SK-N-SH (cell line): ENCODE measurements at regions not wholly inside any gene's neighbourhood (a gene's known extent, or its start where the extent isn't known, plus 50 kb on each side); places are given as distances from the start of the nearest gene placed in this dataset.

Experiments used
- CTCF ChIA-PET: fragments of 300-600, 350-600 bp; formaldehyde crosslinking; extraction: SDS; loops from one replicate; lab custom pipeline; 2021; lab: Yijun Ruan, JAX
- POLR2A ChIA-PET: fragments of 350-600 bp; sonication (Branson Sonifier 250); formaldehyde crosslinking; extraction: SDS; loops from one replicate; lab custom pipeline; 2020; ENCODE audit warnings: antibody characterized with exemption, inconsistent platforms; lab: Yijun Ruan, JAX
- DNase-seq: peaks from one replicate; pipeline ENCODE4 v3.0.0; 2012
- H2AFZ ChIP-seq: fragments of 200-600 bp; sonication (generic); 2 replicates; pipeline ENCODE4 v1.8.1; 2016; ENCODE audit warnings: antibody characterized with exemption, mild to moderate bottlenecking, low read depth
- H3F3A ChIP-seq: fragments of 200-600 bp; sonication (generic); replicated peaks from 2 replicates; pipeline ENCODE3; 2016; ENCODE audit warnings: antibody characterized with exemption, mild to moderate bottlenecking; ENCODE audit not compliant: insufficient read depth
- H3K27ac ChIP-seq, 2 experiments: fragments of 200-500 bp in 1 of 2; fragments of 200-600 bp in 1 of 2; sonication (Bioruptor generic) in 1 of 2; sonication (generic), shearing (Covaris generic) in 1 of 2; 2 replicates each; pipeline versions ENCODE4 v1.5.1 to v1.6.1; 2014 to 2016; ENCODE audit warnings: low read depth in 2 of 2, inconsistent platforms in 1 of 2, low read length in 1 of 2, mild to moderate bottlenecking in 1 of 2, mixed read lengths in 1 of 2
- H3K27me3 ChIP-seq: fragments of 200-600 bp; sonication (generic), shearing (Covaris generic); 2 replicates; pipeline ENCODE4 v1.6.1; 2016; ENCODE audit warnings: mixed run types; ENCODE audit not compliant: insufficient read depth
- H3K36me3 ChIP-seq, 2 experiments: fragments of 200-500 bp in 1 of 2; fragments of 200-600 bp in 1 of 2; sonication (Bioruptor generic) in 1 of 2; sonication (generic) in 1 of 2; replicated peaks in 1 of 2; 2 replicates each; pipeline versions ENCODE3 to v1.5.1; 2014 to 2016; ENCODE audit warnings: low read length in 1 of 2, mild to moderate bottlenecking in 1 of 2; ENCODE audit not compliant: insufficient read depth in 2 of 2, control insufficient read depth in 1 of 2
- H3K4me1 ChIP-seq, 2 experiments: fragments of 200-500 bp in 1 of 2; fragments of 200-600 bp in 1 of 2; sonication (Bioruptor generic) in 1 of 2; sonication (generic), shearing (Covaris generic) in 1 of 2; 2 replicates each; pipeline versions ENCODE4 v1.5.1 to v1.6.1; 2014 to 2016; ENCODE audit warnings: low read depth in 1 of 2, low read length in 1 of 2, mixed run types in 1 of 2; ENCODE audit not compliant: insufficient read depth in 2 of 2, control insufficient read depth in 1 of 2
- H3K4me2 ChIP-seq: fragments of 200-600 bp; sonication (generic), shearing (Covaris generic); 2 replicates; pipeline ENCODE4 v1.6.1; 2017; ENCODE audit warnings: mixed run types
- H3K4me3 ChIP-seq, 2 experiments: fragments of 200-500 bp in 1 of 2; fragments of 200-600 bp in 1 of 2; sonication (Bioruptor generic) in 1 of 2; sonication (generic), shearing (Covaris generic) in 1 of 2; 2 replicates each; pipeline versions ENCODE4 v1.5.1 to v1.8.1; 2014 to 2016; ENCODE audit warnings: low read depth in 2 of 2, inconsistent platforms in 1 of 2, low read length in 1 of 2, mild to moderate bottlenecking in 1 of 2, mixed read lengths in 1 of 2, moderate library complexity in 1 of 2
- H3K79me2 ChIP-seq: fragments of 200-600 bp; sonication (generic); 2 replicates; pipeline ENCODE4 v1.8.1; 2017; ENCODE audit warnings: mild to moderate bottlenecking; ENCODE audit not compliant: insufficient read depth
- H3K9ac ChIP-seq: fragments of 200-600 bp; sonication (generic); 2 replicates; pipeline ENCODE4 v1.6.1; 2017; ENCODE audit warnings: mixed run types
- H3K9me2 ChIP-seq: fragments of 200-600 bp; sonication (generic); 2 replicates; pipeline ENCODE4 v1.6.1; 2017; ENCODE audit warnings: mixed run types
- H3K9me3 ChIP-seq: fragments of 200-600 bp; sonication (generic); 2 replicates; pipeline ENCODE4 v1.6.1; 2017; ENCODE audit warnings: mixed run types, mild to moderate bottlenecking, moderate library complexity
- H4K20me1 ChIP-seq: fragments of 200-600 bp; sonication (generic); 2 replicates; pipeline ENCODE4 v1.6.1; 2017; ENCODE audit warnings: mild to moderate bottlenecking, mixed run types; ENCODE audit not compliant: insufficient read depth
- ELF1 ChIP-seq: IDR thresholded peaks from 2 replicates; pipeline ENCODE4 v1.4.0; 2012
- EP300 ChIP-seq, 2 experiments: IDR thresholded peaks; 2 replicates each; pipeline versions ENCODE4 v1.4.0 to v1.6.1; 2012; ENCODE audit warnings: borderline replicate concordance in 1 of 2, low read depth in 1 of 2, low read length in 1 of 2
- FOXM1 ChIP-seq: IDR thresholded peaks from 2 replicates; pipeline ENCODE4 v1.4.0; 2012; ENCODE audit warnings: low read depth, mild to moderate bottlenecking
- POLR2AphosphoS5 ChIP-seq: IDR thresholded peaks from 2 replicates; pipeline ENCODE4 v1.6.1; 2012; ENCODE audit warnings: low read depth, low read length
- TEAD4 ChIP-seq: IDR thresholded peaks from 2 replicates; pipeline ENCODE4 v1.4.0; 2012; ENCODE audit warnings: mild to moderate bottlenecking, borderline replicate concordance; ENCODE audit not compliant: insufficient read depth
- WGBS: methylation state at CpG from one replicate; pipeline ENCODE4 v1.1.6; 2017; ENCODE audit warnings: low lambda C conversion rate; 5-methylcytosine and 5-hydroxymethylcytosine counted together
- TF ChIP-seq, protein P1 (sequence below): IDR thresholded peaks from 2 replicates; pipeline ENCODE4 v1.4.0; 2012; ENCODE audit warnings: low read depth, borderline replicate concordance

DNA sequence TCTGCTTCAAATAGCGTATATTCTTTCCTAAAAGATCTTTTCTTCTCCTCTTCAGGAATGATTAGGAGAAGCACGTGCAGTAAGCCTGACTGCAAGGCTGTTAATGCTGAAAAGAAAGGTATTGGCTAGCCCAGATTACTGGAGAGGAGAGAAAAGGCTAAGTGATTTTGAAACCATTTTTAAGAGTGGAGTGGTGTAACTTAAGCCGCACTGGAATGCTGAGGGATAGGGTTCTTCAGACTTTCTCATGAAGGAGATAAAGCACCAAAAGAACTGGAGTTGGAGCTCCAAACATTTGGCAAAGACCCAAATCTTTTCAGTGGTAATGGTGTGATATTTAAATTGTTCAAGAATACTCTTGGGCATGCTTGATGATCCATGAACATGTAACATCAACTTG, 388.3 kb downstream of the COG6 start:
- DNase-seq: no peak
- Histone ChIP-seq H4K20me1 (no peaks in the 10 kb centered on the region), H3K79me2 (no peaks in the 10 kb centered on the region), H3K9me2 (no peaks in the 10 kb centered on the region), H3K36me3 (no peaks in the 10 kb centered on the region), H3K4me3 (no peak overlapping the region), H3K4me2 (no peak overlapping the region), H3K27me3 (no peaks in the 10 kb centered on the region), H2AFZ (no peak overlapping the region), H3K9me3 (no peaks in the 10 kb centered on the region), H3K27ac (no peak overlapping the region), H3K9ac (no peak overlapping the region), H3F3A (no peaks in the 10 kb centered on the region), H3K4me1 (no peaks in the 10 kb centered on the region)
- POLR2A ChIA-PET: no interaction called here
- 73% methylated on average over 3 of the region's 3 CpGs for WGBS
- CTCF ChIA-PET: no interaction called here
- TF ChIP-seq ELF1 (no peak), FOXM1 (no peak), EP300 (IDR thresholded peaks at IDR 0.05; ENCODE audit: borderline replicate concordance in 1 of 2, low read depth in 1 of 2, low read length in 1 of 2) (no peak)

DNA sequence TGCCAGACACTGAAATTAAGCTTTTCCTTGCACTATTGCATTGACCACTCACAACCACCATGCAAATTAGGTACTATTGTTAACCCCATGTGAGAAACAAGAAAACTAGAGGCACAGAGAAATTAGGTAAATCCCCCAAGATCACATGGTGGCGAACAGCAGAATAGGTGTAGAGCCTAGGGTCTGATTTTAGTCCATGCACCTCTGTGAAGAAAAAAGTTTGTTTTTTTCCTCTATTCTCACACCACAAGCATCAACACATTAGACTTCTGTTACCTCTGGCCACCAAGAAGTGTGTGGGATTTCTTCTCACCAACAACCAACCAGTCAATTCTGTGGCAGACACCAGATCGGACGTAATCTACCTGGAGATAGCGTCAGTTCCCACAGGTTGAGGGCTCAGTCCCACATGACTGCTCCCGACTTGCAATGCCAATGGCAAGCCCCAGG, 391.9 kb downstream of the COG6 start:
- TF ChIP-seq TEAD4: no peak
- WGBS: 84% methylated on average over 5 of the region's 5 CpGs
- CTCF ChIA-PET: no interaction called here

DNA sequence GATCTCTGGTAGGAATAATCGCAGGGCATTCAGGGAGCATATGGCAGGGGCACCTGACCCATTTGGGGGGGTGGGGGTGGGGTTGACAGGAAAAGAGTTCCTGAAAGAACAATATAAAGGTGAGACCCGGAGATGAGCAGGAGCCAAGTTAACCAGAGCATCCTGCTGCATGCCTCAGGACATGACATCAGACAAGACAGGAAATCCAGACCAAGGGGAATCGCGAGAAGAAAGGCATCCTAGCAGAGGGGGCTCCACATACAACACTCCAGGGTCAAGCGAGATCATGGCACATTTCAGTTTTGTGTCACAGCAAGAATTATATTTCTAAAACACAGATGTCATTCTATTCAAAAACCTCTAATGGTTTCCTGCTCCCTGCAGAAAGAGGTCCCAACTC, 393.1 kb downstream of the COG6 start:
- DNase-seq: no peak
- TF ChIP-seq POLR2AphosphoS5: no peak
- no peak for TF ChIP-seq ELF1
- TF ChIP-seq, protein P1, sequence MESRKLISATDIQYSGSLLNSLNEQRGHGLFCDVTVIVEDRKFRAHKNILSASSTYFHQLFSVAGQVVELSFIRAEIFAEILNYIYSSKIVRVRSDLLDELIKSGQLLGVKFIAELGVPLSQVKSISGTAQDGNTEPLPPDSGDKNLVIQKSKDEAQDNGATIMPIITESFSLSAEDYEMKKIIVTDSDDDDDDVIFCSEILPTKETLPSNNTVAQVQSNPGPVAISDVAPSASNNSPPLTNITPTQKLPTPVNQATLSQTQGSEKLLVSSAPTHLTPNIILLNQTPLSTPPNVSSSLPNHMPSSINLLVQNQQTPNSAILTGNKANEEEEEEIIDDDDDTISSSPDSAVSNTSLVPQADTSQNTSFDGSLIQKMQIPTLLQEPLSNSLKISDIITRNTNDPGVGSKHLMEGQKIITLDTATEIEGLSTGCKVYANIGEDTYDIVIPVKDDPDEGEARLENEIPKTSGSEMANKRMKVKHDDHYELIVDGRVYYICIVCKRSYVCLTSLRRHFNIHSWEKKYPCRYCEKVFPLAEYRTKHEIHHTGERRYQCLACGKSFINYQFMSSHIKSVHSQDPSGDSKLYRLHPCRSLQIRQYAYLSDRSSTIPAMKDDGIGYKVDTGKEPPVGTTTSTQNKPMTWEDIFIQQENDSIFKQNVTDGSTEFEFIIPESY: no peak
- TF ChIP-seq, all 33 proteins: peak for 0
- Histone ChIP-seq H3K4me2 (no peak overlapping the region), H4K20me1 (no peaks in the 10 kb centered on the region), H3K27me3 (no peaks in the 10 kb centered on the region), H2AFZ (no peak overlapping the region), H3K4me3 (no peak overlapping the region), H3K4me1 (no peaks in the 10 kb centered on the region), H3F3A (no peaks in the 10 kb centered on the region), H3K9me3 (no peaks in the 10 kb centered on the region), H3K27ac (no peak overlapping the region), H3K36me3 (no peaks in the 10 kb centered on the region), H3K9me2 (no peaks in the 10 kb centered on the region), H3K79me2 (no peaks in the 10 kb centered on the region), H3K9ac (no peak overlapping the region)
- 76% methylated on average over 5 of the region's 5 CpGs for WGBS
- CTCF ChIA-PET: interaction anchor here (0.8 kb wide), 1 partner anchor 11 kb away, joined by 3 read pairs; no protein-coding TSS in a partner anchor
- POLR2A ChIA-PET: no interaction called here

More for the DNA sequence above, 391.9 kb downstream of the COG6 start:
- Histone ChIP-seq H3F3A (no peaks in the 10 kb centered on the region), H3K27ac (no peak overlapping the region), H3K4me1 (no peaks in the 10 kb centered on the region), H3K79me2 (no peaks in the 10 kb centered on the region), H3K9ac (no peak overlapping the region), H3K4me3 (no peak overlapping the region), H4K20me1 (no peaks in the 10 kb centered on the region), H3K9me2 (no peaks in the 10 kb centered on the region), H3K4me2 (no peak overlapping the region), H2AFZ (no peak overlapping the region), H3K36me3 (no peaks in the 10 kb centered on the region), H3K27me3 (no peaks in the 10 kb centered on the region), H3K9me3 (no peaks in the 10 kb centered on the region)
- POLR2A ChIA-PET: no interaction called here
- no peak for DNase-seq
